Mammary epithelial cell (primary cell): ENCODE measurements at regions not wholly inside any gene's neighbourhood (a gene's known extent, or its start where the extent isn't known, plus 50 kb on each side); places are given as distances from the start of the nearest gene placed in this dataset.

Experiments
- CTCF ChIP-seq, 2 donors: IDR thresholded peaks in 1 of 2; conservative IDR thresholded peaks in 1 of 2; 2 replicates each; pipeline ENCODE4 v1.5.1; 2011 to 2012; ENCODE audit warnings: inconsistent platforms in 2 of 2, low read length in 2 of 2, mild to moderate bottlenecking in 2 of 2, control low read depth in 1 of 2, low read depth in 1 of 2; ENCODE audit not compliant: insufficient read depth in 1 of 2; ENCODE audit errors: extremely low read depth in 1 of 2
- EZH2 ChIP-seq: IDR thresholded peaks from 2 replicates; pipeline ENCODE4 v1.6.1; 2012; ENCODE audit warnings: low read length, inconsistent platforms, borderline replicate concordance

GRCh38 chr11:109363682-109364081, 58.3 kb upstream of the C11orf87 start:
- no peak for TF ChIP-seq CTCF (conservative IDR thresholded peaks at IDR 0.05 in 1 of 2, IDR thresholded peaks at IDR 0.05 in 1 of 2; ENCODE audit: extremely low read depth in 1 of 2, insufficient read depth in 1 of 2, low read depth in 1 of 2, low read length in 2 of 2)
- TF ChIP-seq EZH2 = no peak
